Stomach smooth muscle (tissue), 2 donors: ENCODE measurements at regions not wholly inside any gene's neighbourhood (a gene's known extent, or its start where the extent isn't known, plus 50 kb on each side); places are given as distances from the start of the nearest gene placed in this dataset.

Source experiments
- H3K27ac ChIP-seq: one replicate; pipeline ENCODE4 v1.7.0; 2013; ENCODE audit warnings: mild to moderate bottlenecking, low read length, inconsistent platforms
- H3K27me3 ChIP-seq, 2 donors: one replicate each; pipeline ENCODE4 v1.7.0; 2013; ENCODE audit warnings: low read length in 2 of 2; ENCODE audit not compliant: insufficient read depth in 2 of 2, control insufficient read depth in 1 of 2
- H3K36me3 ChIP-seq, 2 donors: one replicate each; pipeline ENCODE4 v1.7.0; 2013; ENCODE audit warnings: low read length in 2 of 2; ENCODE audit not compliant: control insufficient read depth in 2 of 2, insufficient read depth in 2 of 2
- H3K4me1 ChIP-seq: one replicate; pipeline ENCODE4 v1.7.0; 2013; ENCODE audit warnings: low read length; ENCODE audit not compliant: control insufficient read depth, insufficient read depth
- H3K4me3 ChIP-seq, 2 donors: one replicate each; pipeline ENCODE4 v1.7.0; 2013; ENCODE audit warnings: low read length in 2 of 2
- H3K9ac ChIP-seq, 2 donors: one replicate each; pipeline ENCODE4 v1.7.0; 2013; ENCODE audit warnings: low read length in 2 of 2, mild to moderate bottlenecking in 1 of 2
- H3K9me3 ChIP-seq, 2 donors: one replicate each; pipeline ENCODE4 v1.7.0; 2013; ENCODE audit warnings: low read length in 2 of 2; ENCODE audit not compliant: control insufficient read depth in 2 of 2
- donor health status: healthy.
- donor health status: Pancreatic carcinoma.

- Histone ChIP-seq H3K9ac (no peak overlapping the region), H3K36me3 (no peaks in the 10 kb centered on the region), H3K27ac (no peak overlapping the region), H3K4me3 (no peak overlapping the region), H3K4me1 (no peaks in the 10 kb centered on the region), H3K27me3 (no peaks in the 10 kb centered on the region), H3K9me3 (peaks cover 0 to 3% of the 10 kb centered on the region in 2 donors)
These were observed 173.0 kb upstream of the NEBL start for GRCh38 chr10:21069929-21070700.

GRCh38 chr10:21069278-21069677 lies 172.2 kb upstream of the NEBL start:
- Histone ChIP-seq H3K4me1 (no peaks in the 10 kb centered on the region), H3K4me3 (no peak overlapping the region), H3K9me3 (peaks cover 0 to 3% of the 10 kb centered on the region in 2 donors), H3K27ac (no peak overlapping the region), H3K9ac (no peak overlapping the region), H3K36me3 (no peaks in the 10 kb centered on the region), H3K27me3 (no peaks in the 10 kb centered on the region)

- Histone ChIP-seq H3K4me3 (no peak overlapping the region), H3K27me3 (no peaks in the 10 kb centered on the region), H3K9ac (no peak overlapping the region), H3K36me3 (no peaks in the 10 kb centered on the region), H3K4me1 (no peaks in the 10 kb centered on the region), H3K9me3 (peaks cover 0 to 3% of the 10 kb centered on the region in 2 donors), H3K27ac (no peak overlapping the region)
These were observed 171.0 kb upstream of the NEBL start for GRCh38 chr10:21068026-21068656.

- H3K9ac ChIP-seq = no peak overlapping the region
- no peaks in the 10 kb centered on the region for H3K4me1 ChIP-seq
- H3K27ac ChIP-seq = no peak overlapping the region
These were observed 168.6 kb upstream of the NEBL start for GRCh38 chr10:21065621-21066248.

GRCh38 chr10:21061982-21062381 lies 164.9 kb upstream of the NEBL start:
- no peaks in the 10 kb centered on the region for H3K4me1 ChIP-seq
- no peak overlapping the region for H3K9ac ChIP-seq
- H3K36me3 ChIP-seq = no peaks in the 10 kb centered on the region
- peaks cover 5 to 6% of the 10 kb centered on the region in 2 donors for H3K9me3 ChIP-seq
- H3K27me3 ChIP-seq = no peaks in the 10 kb centered on the region
- no peak overlapping the region for H3K27ac ChIP-seq
- no peak overlapping the region for H3K4me3 ChIP-seq

More at GRCh38 chr10:21065621-21066248, 168.6 kb upstream of the NEBL start:
- H3K9me3 ChIP-seq = peaks cover 0 to 3% of the 10 kb centered on the region in 2 donors
- H3K36me3 ChIP-seq = no peaks in the 10 kb centered on the region
- H3K27me3 ChIP-seq = no peaks in the 10 kb centered on the region
- H3K4me3 ChIP-seq = no peak overlapping the region

- Histone ChIP-seq H3K9ac (no peak overlapping the region), H3K27me3 (no peaks in the 10 kb centered on the region), H3K4me1 (no peaks in the 10 kb centered on the region), H3K27ac (no peak overlapping the region), H3K36me3 (no peaks in the 10 kb centered on the region), H3K9me3 (peaks cover 5 to 6% of the 10 kb centered on the region in 2 donors), H3K4me3 (no peak overlapping the region)
These were observed 164.1 kb upstream of the NEBL start for GRCh38 chr10:21061184-21061583.

- Histone ChIP-seq H3K9ac (no peak overlapping the region), H3K36me3 (no peaks in the 10 kb centered on the region), H3K27ac (no peak overlapping the region), H3K4me1 (no peaks in the 10 kb centered on the region), H3K9me3 (peaks cover 2 to 6% of the 10 kb centered on the region in 2 donors), H3K27me3 (no peaks in the 10 kb centered on the region), H3K4me3 (no peak overlapping the region)
These were observed 163.5 kb upstream of the NEBL start for GRCh38 chr10:21060626-21061025.

GRCh38 chr10:21057989-21058388 lies 160.9 kb upstream of the NEBL start:
- Histone ChIP-seq H3K4me3 (no peak overlapping the region), H3K27ac (no peak overlapping the region), H3K27me3 (no peaks in the 10 kb centered on the region), H3K4me1 (no peaks in the 10 kb centered on the region), H3K9ac (no peak overlapping the region), H3K36me3 (no peaks in the 10 kb centered on the region), H3K9me3 (peaks cover 2 to 6% of the 10 kb centered on the region in 2 donors)

- Histone ChIP-seq H3K27ac (no peak overlapping the region), H3K27me3 (no peaks in the 10 kb centered on the region), H3K4me1 (no peaks in the 10 kb centered on the region), H3K4me3 (no peak overlapping the region), H3K9ac (no peak overlapping the region), H3K36me3 (no peaks in the 10 kb centered on the region), H3K9me3 (peaks cover 2 to 6% of the 10 kb centered on the region in 2 donors)
These were observed 160.3 kb upstream of the NEBL start for GRCh38 chr10:21057436-21057835.

GRCh38 chr10:21056461-21056860 lies 159.3 kb upstream of the NEBL start:
- no peaks in the 10 kb centered on the region for H3K27me3 ChIP-seq

More at GRCh38 chr10:21056461-21056860, 159.3 kb upstream of the NEBL start:
- no peaks in the 10 kb centered on the region for H3K36me3 ChIP-seq
- H3K27ac ChIP-seq = no peak overlapping the region
- peaks cover 2 to 6% of the 10 kb centered on the region in 2 donors for H3K9me3 ChIP-seq
- no peak overlapping the region for H3K4me3 ChIP-seq
- H3K9ac ChIP-seq = no peak overlapping the region
- H3K4me1 ChIP-seq = no peaks in the 10 kb centered on the region
